NCI-H526 treated with DMSO at 0.1 percent for 48 hours (cell line): ENCODE measurements at regions not wholly inside any gene's neighbourhood (a gene's known extent, or its start where the extent isn't known, plus 50 kb on each side); places are given as distances from the start of the nearest gene placed in this dataset.
"Not testable (repeated sequence)": the region's sequence is repeated elsewhere in the genome, so short reads cannot be mapped to it uniquely, and the experiment has no call there.

ENCODE experiments used
- DNase-seq: peaks from one replicate; lab custom pipeline; 2025; lab: John Stamatoyannopoulos, UW

- no peak for DNase-seq
These were observed 107.3 kb downstream of the MINAR1 start for GRCh38 chr15:79539401-79539800.

- DNase-seq = no peak
These were observed 108.4 kb downstream of the MINAR1 start for GRCh38 chr15:79540551-79540950.

- no peak for DNase-seq
These were observed 109.1 kb downstream of the MINAR1 start for GRCh38 chr15:79541196-79541595.

GRCh38 chr15:79543097-79543496 is 111.0 kb downstream of the MINAR1 start:
- no peak for DNase-seq

GRCh38 chr15:79549196-79549595 is 117.1 kb downstream of the MINAR1 start:
- DNase-seq = no peak

- DNase-seq = no peak
These were observed 128.2 kb downstream of the MINAR1 start for GRCh38 chr15:79560384-79560783.

- no peak for DNase-seq
These were observed 129.8 kb downstream of the MINAR1 start for GRCh38 chr15:79561982-79562381.

GRCh38 chr15:79562403-79562815 is 130.3 kb downstream of the MINAR1 start:
- DNase-seq = no peak

- DNase-seq = no peak
These were observed 130.8 kb downstream of the MINAR1 start for GRCh38 chr15:79562899-79563298.

- DNase-seq = no peak
These were observed 137.9 kb downstream of the MINAR1 start for GRCh38 chr15:79570004-79570403.

GRCh38 chr15:79572691-79573404 is 140.7 kb downstream of the MINAR1 start:
- no peak for DNase-seq

GRCh38 chr15:79574431-79575273 is 142.5 kb downstream of the MINAR1 start:
- not testable (repeated sequence) for DNase-seq

- no peak for DNase-seq
These were observed 150.5 kb downstream of the MINAR1 start for GRCh38 chr15:79582650-79583049.

- no peak for DNase-seq
These were observed 160.0 kb downstream of the MINAR1 start for GRCh38 chr15:79592126-79592525.

GRCh38 chr15:79593119-79593869 is 161.2 kb downstream of the MINAR1 start:
- DNase-seq = no peak

GRCh38 chr15:79595306-79595705 is 163.2 kb downstream of the MINAR1 start:
- no peak for DNase-seq

- DNase-seq = peak; percentile 62
These were observed 164.0 kb downstream of the MINAR1 start for GRCh38 chr15:79595995-79596622.

- no peak for DNase-seq
These were observed 166.5 kb downstream of the MINAR1 start for GRCh38 chr15:79598639-79599038.

GRCh38 chr15:79601405-79602086 is 169.4 kb downstream of the MINAR1 start:
- DNase-seq = no peak

GRCh38 chr15:79602180-79602579 is 170.0 kb downstream of the MINAR1 start:
- DNase-seq = no peak

GRCh38 chr15:79602731-79603130 is 170.6 kb downstream of the MINAR1 start:
- no peak for DNase-seq
